NCI-H748 (cell line): ENCODE measurements at regions not wholly inside any gene's neighbourhood (a gene's known extent, or its start where the extent isn't known, plus 50 kb on each side); places are given as distances from the start of the nearest gene placed in this dataset.

Experiments
- DNase-seq: peaks from one replicate; lab custom pipeline; 2025; ENCODE audit not compliant: unreplicated experiment; lab: John Stamatoyannopoulos, UW

GRCh38 chr2:21676041-21676440 is 552.3 kb downstream of the TDRD15 start:
- no peak for DNase-seq

- DNase-seq: no peak
Observed at GRCh38 chr2:21676676-21677075, 552.9 kb downstream of the TDRD15 start.

GRCh38 chr2:21683838-21684237 is 560.1 kb downstream of the TDRD15 start:
- DNase-seq: no peak

GRCh38 chr2:21687589-21687988 is 563.8 kb downstream of the TDRD15 start:
- no peak for DNase-seq

GRCh38 chr2:21690005-21690404 is 566.2 kb downstream of the TDRD15 start:
- no peak for DNase-seq

GRCh38 chr2:21693081-21693480 is 569.3 kb downstream of the TDRD15 start:
- DNase-seq: no peak

- DNase-seq: peak; percentile 24
Observed at GRCh38 chr2:21694079-21694878, 570.5 kb downstream of the TDRD15 start.

- DNase-seq: no peak
Observed at GRCh38 chr2:21696900-21697299, 573.1 kb downstream of the TDRD15 start.

GRCh38 chr2:21700644-21701043 is 576.9 kb downstream of the TDRD15 start:
- no peak for DNase-seq

GRCh38 chr2:21710031-21710430 is 586.3 kb downstream of the TDRD15 start:
- DNase-seq: no peak

- DNase-seq: no peak
Observed at GRCh38 chr2:21710496-21710895, 586.7 kb downstream of the TDRD15 start.

- no peak for DNase-seq
Observed at GRCh38 chr2:21715887-21716286, 592.1 kb downstream of the TDRD15 start.

GRCh38 chr2:21727101-21727500 is 603.3 kb downstream of the TDRD15 start:
- peak; percentile 2 for DNase-seq

GRCh38 chr2:21728133-21728532 is 604.4 kb downstream of the TDRD15 start:
- DNase-seq: no peak

GRCh38 chr2:21730141-21730540 is 606.4 kb downstream of the TDRD15 start:
- DNase-seq: no peak

- DNase-seq: no peak
Observed at GRCh38 chr2:21740484-21740883, 616.7 kb downstream of the TDRD15 start.

- DNase-seq: no peak
Observed at GRCh38 chr2:21746499-21746898, 622.7 kb downstream of the TDRD15 start.

GRCh38 chr2:21748501-21748900 is 624.7 kb downstream of the TDRD15 start:
- no peak for DNase-seq

- peak; percentile 21 for DNase-seq
Observed at GRCh38 chr2:21754164-21754788, 630.5 kb downstream of the TDRD15 start.

GRCh38 chr2:21757805-21758430 is 634.1 kb downstream of the TDRD15 start:
- no peak for DNase-seq

GRCh38 chr2:21759819-21760218 is 636.1 kb downstream of the TDRD15 start:
- no peak for DNase-seq

GRCh38 chr2:21761361-21761760 is 637.6 kb downstream of the TDRD15 start:
- no peak for DNase-seq
